Testis (tissue), 2 donors: ENCODE measurements at regions not wholly inside any gene's neighbourhood (a gene's known extent, or its start where the extent isn't known, plus 50 kb on each side); places are given as distances from the start of the nearest gene placed in this dataset.

Source experiments
- DNase-seq: peaks from one replicate; pipeline ENCODE4 v3.0.0-alpha.2; 2019
- H3K27ac ChIP-seq, 2 donors: fragments of 200-600 bp; sonication (generic); one replicate each; pipeline ENCODE4 v1.5.1; 2019
- H3K27me3 ChIP-seq: fragments of 200-600 bp; sonication (generic); one replicate; pipeline ENCODE4 v1.5.1; 2019
- H3K36me3 ChIP-seq: fragments of 200-600 bp; sonication (generic); one replicate; pipeline ENCODE4 v1.5.1; 2017; ENCODE audit warnings: low read depth; ENCODE audit errors: missing control alignments
- H3K4me1 ChIP-seq: fragments of 200-600 bp; sonication (generic); one replicate; pipeline ENCODE4 v1.5.1; 2019
- H3K4me3 ChIP-seq, 2 donors: fragments of 200-600 bp; sonication (generic); one replicate each; pipeline ENCODE4 v1.5.1; 2017 to 2019
- H3K9me3 ChIP-seq: fragments of 200-600 bp; sonication (generic); one replicate; pipeline ENCODE4 v1.5.1; 2017
- CTCF ChIP-seq, 3 experiments: fragments of 450-650 bp in 2 of 3; fragments of 200-600 bp in 1 of 3; sonication (generic) in 1 of 3; IDR thresholded peaks; one replicate each; pipeline ENCODE4 v1.5.1; 2016 to 2019; ENCODE audit warnings: antibody characterized with exemption in 3 of 3, mild to moderate bottlenecking in 2 of 3, moderate library complexity in 1 of 3
- POLR2A ChIP-seq: fragments of 450-650 bp; IDR thresholded peaks from one replicate; pipeline ENCODE4 v1.6.1; 2017; ENCODE audit warnings: antibody characterized with exemption, mild to moderate bottlenecking, moderate library complexity
- WGBS, 2 donors: methylation state at CpG; one replicate each; pipeline ENCODE4 v1.1.5; 2018; 5-methylcytosine and 5-hydroxymethylcytosine counted together
- intact Hi-C: fragments of 100-400 bp; cut with DNase I; formaldehyde crosslinking; loops from one replicate; pipeline ENCODE4 v1.15.1; 2023; ENCODE audit warnings: low total_unique reads

DNA sequence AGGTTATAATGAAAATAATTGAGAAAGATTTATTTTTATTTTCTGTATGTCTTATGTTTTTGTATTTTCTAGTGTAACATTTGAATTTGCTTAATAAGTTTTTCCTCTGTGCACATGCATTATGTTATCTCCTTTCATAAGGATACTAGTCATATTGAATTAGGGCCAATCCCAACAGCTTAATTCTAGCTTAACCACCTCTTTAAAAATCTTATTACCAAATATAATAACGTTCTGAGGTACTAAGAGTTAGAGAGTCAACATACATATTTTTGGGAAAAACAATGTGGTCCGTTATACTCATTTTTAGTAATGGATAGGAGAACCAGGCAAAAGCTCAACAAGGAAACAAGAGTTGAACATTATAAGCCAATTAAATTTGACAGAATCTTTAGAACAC lies 845.6 kb upstream of the SEL1L start:
- no peaks in the 10 kb centered on the region for H3K4me1 ChIP-seq
- H3K9me3 ChIP-seq = no peaks in the 10 kb centered on the region
- no peak for DNase-seq
- 64 to 68% methylated on average over 2 of the region's 2 CpGs for WGBS, 2 donors
- intact Hi-C loops = no loop called here
- no peaks in the 10 kb centered on the region for H3K27me3 ChIP-seq
- TF ChIP-seq CTCF (IDR thresholded peaks at IDR 0.05) = no peak
- no peak overlapping the region for H3K4me3 ChIP-seq
- no peak overlapping the region for H3K27ac ChIP-seq
- H3K36me3 ChIP-seq = no peaks in the 10 kb centered on the region

- DNase-seq = no peak
- Histone ChIP-seq H3K4me3 (no peak overlapping the region), H3K9me3 (no peaks in the 10 kb centered on the region), H3K27me3 (no peaks in the 10 kb centered on the region), H3K36me3 (no peaks in the 10 kb centered on the region), H3K4me1 (no peaks in the 10 kb centered on the region), H3K27ac (no peak overlapping the region)
- TF ChIP-seq POLR2A (no peak), CTCF (IDR thresholded peaks at IDR 0.05) (no peak)
- intact Hi-C loops = no loop called here
These were observed 851.4 kb upstream of the SEL1L start for GRCh38 chr14:82385048-82385447.

- TF ChIP-seq CTCF (IDR thresholded peaks at IDR 0.05) (no peak), POLR2A (no peak)
- Histone ChIP-seq H3K27ac (no peak overlapping the region), H3K36me3 (no peaks in the 10 kb centered on the region), H3K4me1 (no peaks in the 10 kb centered on the region), H3K4me3 (no peak overlapping the region), H3K9me3 (no peaks in the 10 kb centered on the region), H3K27me3 (no peaks in the 10 kb centered on the region)
- WGBS, 2 donors = 79 to 85% methylated on average over 2 of the region's 2 CpGs
- no peak for DNase-seq
- intact Hi-C loops = no loop called here
These were observed 854.0 kb upstream of the SEL1L start for GRCh38 chr14:82387699-82388098.

DNA sequence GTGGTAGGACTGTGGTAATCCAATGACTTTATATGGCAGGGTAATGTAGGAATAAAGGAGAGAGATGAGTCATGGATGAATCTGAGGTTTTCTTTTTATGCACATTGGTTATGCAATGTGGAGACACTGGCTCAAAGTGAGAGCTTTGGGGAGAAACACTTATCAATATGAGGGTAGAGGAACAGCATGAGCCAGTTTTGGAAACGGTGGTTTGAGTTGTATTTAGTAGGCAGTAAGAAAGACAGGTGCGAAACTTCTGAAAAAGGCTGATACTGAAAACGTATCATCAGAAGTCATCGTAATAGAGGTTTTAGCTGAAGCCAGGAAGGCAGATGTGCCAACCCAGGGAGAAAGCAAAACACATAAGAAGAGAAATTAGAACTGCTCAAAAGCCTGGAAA lies 854.8 kb upstream of the SEL1L start:
- no peak overlapping the region for H3K4me3 ChIP-seq
- H3K27ac ChIP-seq = no peak overlapping the region
- TF ChIP-seq CTCF (IDR thresholded peaks at IDR 0.05) (no peak), POLR2A (no peak)
- 63 to 77% methylated on average over 4 of the region's 4 CpGs for WGBS, 2 donors
- no peaks in the 10 kb centered on the region for H3K4me1 ChIP-seq
- H3K36me3 ChIP-seq = no peaks in the 10 kb centered on the region
- intact Hi-C loops = no loop called here
- DNase-seq = no peak
- no peaks in the 10 kb centered on the region for H3K9me3 ChIP-seq
- no peaks in the 10 kb centered on the region for H3K27me3 ChIP-seq

DNA sequence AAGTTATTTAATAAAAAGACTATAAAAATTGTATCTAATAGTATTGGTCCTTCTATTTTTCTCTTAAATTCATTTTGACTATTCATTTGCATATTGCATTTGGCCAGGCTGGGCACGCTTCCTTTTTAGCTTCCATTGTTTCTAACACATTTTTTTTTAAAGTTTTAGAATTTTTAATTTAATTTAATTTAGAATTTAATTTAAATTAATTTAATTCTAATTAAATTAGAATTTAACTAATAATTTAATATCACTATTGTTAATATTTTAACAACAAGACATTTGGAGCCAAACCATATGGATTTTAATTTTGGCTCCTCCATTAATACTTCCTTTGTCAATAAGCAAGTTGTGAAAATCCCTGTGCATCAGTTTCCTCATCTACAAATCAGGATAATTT lies 856.9 kb upstream of the SEL1L start:
- DNase-seq = no peak
- H3K9me3 ChIP-seq = no peaks in the 10 kb centered on the region
- TF ChIP-seq CTCF (IDR thresholded peaks at IDR 0.05) (no peak), POLR2A (no peak)
- no peaks in the 10 kb centered on the region for H3K27me3 ChIP-seq
- H3K36me3 ChIP-seq = no peaks in the 10 kb centered on the region
- no peaks in the 10 kb centered on the region for H3K4me1 ChIP-seq
- 87 to 92% methylated on average over 1 of the region's 1 CpG for whole genome bisulfite sequencing, 2 donors
- intact Hi-C loops = no loop called here
- H3K4me3 ChIP-seq = no peak overlapping the region
- no peak overlapping the region for H3K27ac ChIP-seq
